ENCODE measurements at regions not wholly inside any gene's neighbourhood (a gene's known extent, or its start where the extent isn't known, plus 50 kb on each side); places are given as distances from the start of the nearest gene placed in this dataset.

- POLR2A ChIA-PET, result no interaction called here
- FAIRE-seq (no peak), ATAC-seq (no peak), DNase-seq (ENCODE audit: low read depth, low spot score) (no peak)
- Histone ChIP-seq H3K27me3 (replicated peaks in 1 of 2; ENCODE audit: control insufficient read depth in 2 of 2, insufficient read depth in 2 of 2, low read length in 1 of 2) (no peaks in the 10 kb centered on the region), H3K9ac (ENCODE audit: control insufficient read depth, insufficient read depth, low read length) (no peak overlapping the region), H3K9me3 (replicated peaks; ENCODE audit: control insufficient read depth, insufficient read depth, low read length) (no peaks in the 10 kb centered on the region), H3K36me3 (ENCODE audit: control insufficient read depth in 2 of 2, insufficient read depth in 2 of 2, low read length in 1 of 2) (no peaks in the 10 kb centered on the region), H3K4me3 (no peak overlapping the region), H4K20me1 (ENCODE audit: control insufficient read depth, insufficient read depth) (no peaks in the 10 kb centered on the region), H3K4me1 (ENCODE audit: control insufficient read depth, insufficient read depth, low read length) (no peaks in the 10 kb centered on the region), H2AFZ (ENCODE audit: control insufficient read depth, low read depth, low read length) (no peak overlapping the region), H3K79me2 (ENCODE audit: control insufficient read depth, insufficient read depth, low read length) (no peaks in the 10 kb centered on the region), H3K27ac (ENCODE audit: control insufficient read depth, insufficient read depth) (no peak overlapping the region), H3K4me2 (ENCODE audit: control insufficient read depth, insufficient read depth) (no peak overlapping the region)
- CTCF ChIA-PET, result no interaction called here
- RAD21 ChIA-PET (ENCODE audit: unreplicated experiment), result no interaction called here
- intact Hi-C loops (cut with micrococcal nuclease; ENCODE audit: unreplicated experiment) (no loop called here), in situ Hi-C loops (cut with MboI) (no loop called here)
- TF ChIP-seq NFYA (IDR thresholded peaks at IDR 0.05; ENCODE audit: borderline replicate concordance, low read depth, low read length), result no peak
- no peak for TF ChIP-seq SREBF2 (IDR thresholded peaks at IDR 0.05; ENCODE audit: low read length)
- TF ChIP-seq YY1 (IDR thresholded peaks at IDR 0.05; ENCODE audit: low read depth, low read length), result no peak
- TF ChIP-seq, protein P1, sequence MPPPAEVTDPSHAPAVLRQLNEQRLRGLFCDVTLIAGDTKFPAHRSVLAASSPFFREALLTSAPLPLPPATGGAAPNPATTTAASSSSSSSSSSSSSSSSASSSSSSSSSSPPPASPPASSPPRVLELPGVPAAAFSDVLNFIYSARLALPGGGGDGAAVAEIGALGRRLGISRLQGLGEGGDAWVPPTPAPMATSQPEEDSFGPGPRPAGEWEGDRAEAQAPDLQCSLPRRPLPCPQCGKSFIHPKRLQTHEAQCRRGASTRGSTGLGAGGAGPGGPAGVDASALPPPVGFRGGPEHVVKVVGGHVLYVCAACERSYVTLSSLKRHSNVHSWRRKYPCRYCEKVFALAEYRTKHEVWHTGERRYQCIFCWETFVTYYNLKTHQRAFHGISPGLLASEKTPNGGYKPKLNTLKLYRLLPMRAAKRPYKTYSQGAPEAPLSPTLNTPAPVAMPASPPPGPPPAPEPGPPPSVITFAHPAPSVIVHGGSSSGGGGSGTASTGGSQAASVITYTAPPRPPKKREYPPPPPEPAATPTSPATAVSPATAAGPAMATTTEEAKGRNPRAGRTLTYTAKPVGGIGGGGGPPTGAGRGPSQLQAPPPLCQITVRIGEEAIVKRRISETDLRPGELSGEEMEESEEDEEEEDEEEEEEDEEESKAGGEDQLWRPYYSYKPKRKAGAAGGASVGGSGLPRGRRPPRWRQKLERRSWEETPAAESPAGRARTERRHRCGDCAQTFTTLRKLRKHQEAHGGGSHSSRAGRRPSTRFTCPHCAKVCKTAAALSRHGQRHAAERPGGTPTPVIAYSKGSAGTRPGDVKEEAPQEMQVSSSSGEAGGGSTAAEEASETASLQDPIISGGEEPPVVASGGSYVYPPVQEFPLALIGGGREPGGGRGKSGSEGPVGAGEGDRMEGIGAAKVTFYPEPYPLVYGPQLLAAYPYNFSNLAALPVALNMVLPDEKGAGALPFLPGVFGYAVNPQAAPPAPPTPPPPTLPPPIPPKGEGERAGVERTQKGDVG (CRISPR knock-in tag; IDR thresholded peaks at IDR 0.05), result no peak
- BruUV-seq (replicated peaks), result no TSS peak
- SMC1A ChIA-PET (ENCODE audit: uncharacterized antibody, unreplicated experiment), result no interaction called here
These were observed 138.8 kb upstream of the NBPF11 start for GRCh38 chr1:148290881-148291280.

- ChIA-PET SMC1A (ENCODE audit: uncharacterized antibody, unreplicated experiment) (no interaction called here), POLR2A (no interaction called here), RAD21 (ENCODE audit: unreplicated experiment) (no interaction called here), CTCF (no interaction called here)
- no peak for ATAC-seq
- H3K27ac ChIP-seq (ENCODE audit: control insufficient read depth, insufficient read depth), result no peak overlapping the region
- DNase-seq (ENCODE audit: low read depth, low spot score), result no peak
- H3K9me3 ChIP-seq (replicated peaks; ENCODE audit: control insufficient read depth, insufficient read depth, low read length), result no peaks in the 10 kb centered on the region
- in situ Hi-C loops (cut with MboI), result no loop called here
- TF ChIP-seq, protein P2, sequence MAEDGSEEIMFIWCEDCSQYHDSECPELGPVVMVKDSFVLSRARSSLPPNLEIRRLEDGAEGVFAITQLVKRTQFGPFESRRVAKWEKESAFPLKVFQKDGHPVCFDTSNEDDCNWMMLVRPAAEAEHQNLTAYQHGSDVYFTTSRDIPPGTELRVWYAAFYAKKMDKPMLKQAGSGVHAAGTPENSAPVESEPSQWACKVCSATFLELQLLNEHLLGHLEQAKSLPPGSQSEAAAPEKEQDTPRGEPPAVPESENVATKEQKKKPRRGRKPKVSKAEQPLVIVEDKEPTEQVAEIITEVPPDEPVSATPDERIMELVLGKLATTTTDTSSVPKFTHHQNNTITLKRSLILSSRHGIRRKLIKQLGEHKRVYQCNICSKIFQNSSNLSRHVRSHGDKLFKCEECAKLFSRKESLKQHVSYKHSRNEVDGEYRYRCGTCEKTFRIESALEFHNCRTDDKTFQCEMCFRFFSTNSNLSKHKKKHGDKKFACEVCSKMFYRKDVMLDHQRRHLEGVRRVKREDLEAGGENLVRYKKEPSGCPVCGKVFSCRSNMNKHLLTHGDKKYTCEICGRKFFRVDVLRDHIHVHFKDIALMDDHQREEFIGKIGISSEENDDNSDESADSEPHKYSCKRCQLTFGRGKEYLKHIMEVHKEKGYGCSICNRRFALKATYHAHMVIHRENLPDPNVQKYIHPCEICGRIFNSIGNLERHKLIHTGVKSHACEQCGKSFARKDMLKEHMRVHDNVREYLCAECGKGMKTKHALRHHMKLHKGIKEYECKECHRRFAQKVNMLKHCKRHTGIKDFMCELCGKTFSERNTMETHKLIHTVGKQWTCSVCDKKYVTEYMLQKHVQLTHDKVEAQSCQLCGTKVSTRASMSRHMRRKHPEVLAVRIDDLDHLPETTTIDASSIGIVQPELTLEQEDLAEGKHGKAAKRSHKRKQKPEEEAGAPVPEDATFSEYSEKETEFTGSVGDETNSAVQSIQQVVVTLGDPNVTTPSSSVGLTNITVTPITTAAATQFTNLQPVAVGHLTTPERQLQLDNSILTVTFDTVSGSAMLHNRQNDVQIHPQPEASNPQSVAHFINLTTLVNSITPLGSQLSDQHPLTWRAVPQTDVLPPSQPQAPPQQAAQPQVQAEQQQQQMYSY (CRISPR knock-in tag; IDR thresholded peaks at IDR 0.05), result no peak
- TF ChIP-seq BRCA1 (IDR thresholded peaks at IDR 0.05; ENCODE audit: low read depth, low read length) (no peak), BMI1 (IDR thresholded peaks at IDR 0.05; ENCODE audit: borderline replicate concordance) (no peak)
- TF ChIP-seq, protein P1 (CRISPR knock-in tag; IDR thresholded peaks at IDR 0.05), result no peak
- no TSS peak for BruUV-seq (replicated peaks)
- intact Hi-C loops (cut with micrococcal nuclease; ENCODE audit: unreplicated experiment), result no loop called here
- H3K4me2 ChIP-seq (ENCODE audit: control insufficient read depth, insufficient read depth), result no peak overlapping the region
- no peaks in the 10 kb centered on the region for H3K36me3 ChIP-seq (ENCODE audit: control insufficient read depth in 2 of 2, insufficient read depth in 2 of 2, low read length in 1 of 2)
- H2AFZ ChIP-seq (ENCODE audit: control insufficient read depth, low read depth, low read length), result no peak overlapping the region
- H3K27me3 ChIP-seq (replicated peaks in 1 of 2; ENCODE audit: control insufficient read depth in 2 of 2, insufficient read depth in 2 of 2, low read length in 1 of 2), result no peaks in the 10 kb centered on the region
- no peak for FAIRE-seq
- H4K20me1 ChIP-seq (ENCODE audit: control insufficient read depth, insufficient read depth), result no peaks in the 10 kb centered on the region
- H3K9ac ChIP-seq (ENCODE audit: control insufficient read depth, insufficient read depth, low read length), result no peak overlapping the region
- H3K79me2 ChIP-seq (ENCODE audit: control insufficient read depth, insufficient read depth, low read length), result no peaks in the 10 kb centered on the region
- H3K4me1 ChIP-seq (ENCODE audit: control insufficient read depth, insufficient read depth, low read length), result no peaks in the 10 kb centered on the region
- no peak overlapping the region for H3K4me3 ChIP-seq
These were observed 137.6 kb upstream of the NBPF11 start for GRCh38 chr1:148289647-148290046.
